Fibroblast of pulmonary artery (primary cell): ENCODE measurements at regions not wholly inside any gene's neighbourhood (a gene's known extent, or its start where the extent isn't known, plus 50 kb on each side); places are given as distances from the start of the nearest gene placed in this dataset.

ENCODE experiments used
- DNase-seq: peaks from one replicate; pipeline ENCODE4 v3.0.0-alpha.2; 2010; ENCODE audit warnings: low read depth
- H3K4me3 ChIP-seq: replicated peaks from 2 replicates; pipeline ENCODE4 v1.5.1; 2011; ENCODE audit warnings: low read depth, mild to moderate bottlenecking, control low read depth, low read length, moderate library complexity
- CTCF ChIP-seq: IDR thresholded peaks from 2 replicates; pipeline ENCODE4 v1.5.1; 2011; ENCODE audit warnings: mild to moderate bottlenecking, control low read depth, low read length, inconsistent platforms; ENCODE audit errors: missing control alignments

GRCh38 chr1:60213253-60213652 lies 139.7 kb upstream of the C1orf87 start:
- no peak for TF ChIP-seq CTCF
- DNase-seq: no peak
- no peak overlapping the region for H3K4me3 ChIP-seq

- H3K4me3 ChIP-seq: no peak overlapping the region
- TF ChIP-seq CTCF: no peak
- DNase-seq: no peak
Measured at GRCh38 chr1:60196026-60196425, 122.5 kb upstream of the C1orf87 start.

- TF ChIP-seq CTCF: no peak
- no peak for DNase-seq
- H3K4me3 ChIP-seq: no peak overlapping the region
Measured at GRCh38 chr1:60185684-60186083, 112.1 kb upstream of the C1orf87 start.

GRCh38 chr1:60184521-60184920 lies 111.0 kb upstream of the C1orf87 start:
- no peak overlapping the region for H3K4me3 ChIP-seq
- DNase-seq: no peak
- TF ChIP-seq CTCF: no peak

DNA sequence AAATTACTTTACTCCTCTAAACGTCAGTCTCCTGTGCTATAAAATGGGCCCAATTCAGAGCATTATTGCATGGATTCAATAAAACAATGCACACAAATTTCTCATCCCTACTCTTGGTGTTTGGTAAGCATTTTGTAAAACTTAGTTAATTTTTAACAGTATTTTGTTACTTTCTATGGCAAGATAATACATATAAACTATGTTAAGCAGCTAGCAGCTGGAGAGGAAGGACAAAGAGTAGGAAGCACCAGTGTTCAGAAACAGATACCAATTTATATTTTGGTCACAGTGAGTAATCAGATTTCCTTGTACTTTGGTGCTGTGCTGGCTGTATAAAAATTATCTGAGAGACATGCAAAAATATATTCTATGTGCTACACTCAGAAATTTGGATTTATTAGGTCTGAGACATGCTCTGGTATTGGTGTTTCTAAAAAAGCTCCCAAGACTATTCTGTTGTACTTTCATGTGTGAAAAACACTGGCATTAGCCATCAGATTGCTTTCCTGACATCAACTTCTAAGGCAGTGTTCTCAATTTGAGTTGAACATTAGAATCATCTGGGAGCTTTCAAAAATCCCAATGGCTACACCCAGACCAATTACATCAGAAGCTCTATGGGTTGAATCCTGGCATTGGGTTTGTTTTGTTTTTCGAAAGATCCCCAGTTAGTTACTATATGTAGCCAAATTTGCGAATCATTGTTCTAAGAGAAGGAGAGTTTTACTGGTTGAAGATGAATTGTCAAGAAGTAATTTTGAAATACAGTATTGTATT lies 100.3 kb upstream of the C1orf87 start:
- no peak for TF ChIP-seq CTCF
- H3K4me3 ChIP-seq: no peak overlapping the region
- DNase-seq: no peak

- no peak for TF ChIP-seq CTCF
- no peak for DNase-seq
- H3K4me3 ChIP-seq: no peak overlapping the region
Measured at GRCh38 chr1:60173006-60173405, 99.4 kb upstream of the C1orf87 start.

DNA sequence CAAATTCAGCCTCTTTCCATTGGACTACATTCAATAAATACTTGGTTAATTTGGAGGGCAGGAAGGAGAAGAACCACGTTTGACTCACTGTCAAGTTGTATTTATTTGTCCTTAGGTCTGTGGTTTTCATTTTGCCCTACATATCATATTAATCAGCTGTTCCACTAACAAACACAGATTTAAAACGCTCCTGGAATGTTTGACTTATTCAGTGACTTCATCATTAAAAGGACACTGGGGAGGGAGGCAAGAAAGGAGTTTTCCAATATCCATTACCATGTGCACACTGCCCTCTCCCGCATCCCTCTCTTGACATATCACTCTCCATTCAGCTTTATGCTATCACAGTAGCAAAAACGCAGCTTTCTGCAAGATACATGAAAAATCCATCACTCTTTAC lies 98.2 kb upstream of the C1orf87 start:
- DNase-seq: peak; percentile 33

More for the DNA sequence above, 98.2 kb upstream of the C1orf87 start:
- no peak for TF ChIP-seq CTCF
- H3K4me3 ChIP-seq: no peak overlapping the region
